ENCODE measurements at regions not wholly inside any gene's neighbourhood (a gene's known extent, or its start where the extent isn't known, plus 50 kb on each side); places are given as distances from the start of the nearest gene placed in this dataset.
"Not testable (repeated sequence)": the region's sequence is repeated elsewhere in the genome, so short reads cannot be mapped to it uniquely, and the experiment has no call there.

DNA sequence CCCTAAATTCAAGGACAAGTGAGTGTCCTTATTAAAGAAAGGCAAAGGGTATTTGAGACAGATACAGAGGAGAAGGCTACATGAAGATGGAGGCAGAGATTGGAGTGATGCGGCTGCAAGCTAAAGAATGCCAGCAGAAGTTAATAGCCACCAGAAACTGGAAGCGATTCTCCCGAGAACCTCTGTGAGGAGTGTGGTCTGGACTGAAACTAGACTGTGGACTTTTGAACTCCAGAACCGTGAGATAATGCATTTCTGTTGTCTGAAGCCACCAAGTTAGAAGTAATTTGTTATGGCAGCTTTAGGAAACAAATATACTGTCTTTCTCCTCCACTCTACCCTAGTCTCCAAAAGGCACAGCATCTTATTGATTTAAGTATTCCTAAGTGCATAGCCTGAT is 80.3 kb upstream of the CREB5 start:
- in situ Hi-C loops (cut with MboI), result no loop called here
- intact Hi-C loops (cut with micrococcal nuclease), result no loop called here
- CTCF ChIA-PET (ENCODE audit: low intra/inter-chr PET ratio), result no interaction called here
- no peaks in the 10 kb centered on the region for H3K36me3 ChIP-seq (ENCODE audit: control insufficient read depth, insufficient read depth, low read length)
- no peaks in the 10 kb centered on the region for H3K27me3 ChIP-seq (ENCODE audit: control insufficient read depth in 2 of 2, insufficient read depth in 2 of 2, low read length in 2 of 2)
- 2% methylated on average over 4 of the region's 4 CpGs for WGBS (ENCODE audit: insufficient coverage, low coverage, missing lambda C conversion rate)
- no peaks in the 10 kb centered on the region for H3K79me2 ChIP-seq (ENCODE audit: control insufficient read depth, insufficient read depth, low read length)
- no peaks in the 10 kb centered on the region for H4K20me1 ChIP-seq (replicated peaks; ENCODE audit: control insufficient read depth, insufficient read depth, low read length)
- TF ChIP-seq HDAC8 (tag; IDR thresholded peaks at IDR 0.05) (no peak), FOXP1 (CRISPR knock-in tag; IDR thresholded peaks at IDR 0.05) (no peak), ZC3H4 (CRISPR knock-in tag; IDR thresholded peaks at IDR 0.05; ENCODE audit: borderline replicate concordance) (no peak), TCFL5 (CRISPR knock-in tag; conservative IDR thresholded peaks at IDR 0.05) (no peak), SMARCB1 (IDR thresholded peaks at IDR 0.05; ENCODE audit: insufficient read length, low read depth) (no peak)
- TF ChIP-seq, protein P1, sequence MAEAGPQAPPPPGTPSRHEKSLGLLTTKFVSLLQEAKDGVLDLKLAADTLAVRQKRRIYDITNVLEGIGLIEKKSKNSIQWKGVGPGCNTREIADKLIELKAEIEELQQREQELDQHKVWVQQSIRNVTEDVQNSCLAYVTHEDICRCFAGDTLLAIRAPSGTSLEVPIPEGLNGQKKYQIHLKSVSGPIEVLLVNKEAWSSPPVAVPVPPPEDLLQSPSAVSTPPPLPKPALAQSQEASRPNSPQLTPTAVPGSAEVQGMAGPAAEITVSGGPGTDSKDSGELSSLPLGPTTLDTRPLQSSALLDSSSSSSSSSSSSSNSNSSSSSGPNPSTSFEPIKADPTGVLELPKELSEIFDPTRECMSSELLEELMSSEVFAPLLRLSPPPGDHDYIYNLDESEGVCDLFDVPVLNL (CRISPR knock-in tag; IDR thresholded peaks at IDR 0.05; ENCODE audit: low read depth), result no peak
- H3K9me1 ChIP-seq (ENCODE audit: control insufficient read depth, insufficient read depth, low read length), result no peaks in the 10 kb centered on the region
- H3K27ac ChIP-seq (ENCODE audit: extremely low read depth, low read depth, low read length), result no peak overlapping the region
- ATAC-seq (no peak), FAIRE-seq (no peak), DNase-seq (ENCODE audit: extremely low read depth in 1 of 4, low spot score in 3 of 4) (no peak)
- no TSS peak for BruUV-seq (replicated peaks)
- H3K4me3 ChIP-seq, result no peak overlapping the region
- no peak overlapping the region for H3K9ac ChIP-seq (ENCODE audit: insufficient read depth in 1 of 2, low read depth in 2 of 2, low read length in 2 of 2)
- no peak overlapping the region for H2AFZ ChIP-seq (ENCODE audit: low read depth, low read length)
- POLR2A ChIA-PET, result interaction anchor here (0.7 kb wide), 1 partner anchor 241 kb away, joined by 3 read pairs; no protein-coding TSS in a partner anchor
- H3K4me1 ChIP-seq (replicated peaks in 1 of 2; ENCODE audit: control insufficient read depth in 2 of 2, insufficient read depth in 2 of 2, low read length in 2 of 2), result no peaks in the 10 kb centered on the region
- H3K4me2 ChIP-seq (ENCODE audit: insufficient read depth, low read length), result no peak overlapping the region
- H3K9me3 ChIP-seq (replicated peaks; ENCODE audit: control insufficient read depth, insufficient read depth, low read depth, low read length), result no peaks in the 10 kb centered on the region

DNA sequence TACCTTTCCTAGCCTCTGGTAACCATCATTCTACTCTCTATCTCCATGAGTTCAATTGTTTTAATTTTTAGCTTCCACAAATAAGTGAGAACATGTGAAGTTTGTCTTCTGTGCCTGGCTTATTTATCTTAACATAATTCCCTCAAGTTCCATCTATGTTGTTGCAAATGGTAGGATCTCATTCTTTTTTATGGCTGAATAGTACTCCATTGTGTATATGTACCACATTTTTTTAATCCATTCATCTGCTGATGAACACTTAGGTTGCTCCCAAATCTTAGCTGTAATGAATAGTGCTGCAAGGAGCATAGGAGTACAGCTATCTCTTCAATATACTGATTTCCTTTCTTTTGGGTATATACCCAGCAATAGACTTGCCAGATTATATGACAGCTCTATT is 78.8 kb upstream of the CREB5 start:
- in situ Hi-C loops (cut with MboI); ATAC-seq; FAIRE-seq; POLR2A ChIA-PET; H3K27me3 ChIP-seq (ENCODE audit: control insufficient read depth in 2 of 2, insufficient read depth in 2 of 2, low read length in 2 of 2); H3K79me2 ChIP-seq (ENCODE audit: control insufficient read depth, insufficient read depth, low read length); H3K4me2 ChIP-seq (ENCODE audit: insufficient read depth, low read length); H3K9ac ChIP-seq (ENCODE audit: insufficient read depth in 1 of 2, low read depth in 2 of 2, low read length in 2 of 2); CTCF ChIA-PET (ENCODE audit: low intra/inter-chr PET ratio); H3K36me3 ChIP-seq (ENCODE audit: control insufficient read depth, insufficient read depth, low read length); H3K9me3 ChIP-seq (replicated peaks; ENCODE audit: control insufficient read depth, insufficient read depth, low read depth, low read length); H3K9me1 ChIP-seq (ENCODE audit: control insufficient read depth, insufficient read depth, low read length); BruUV-seq (replicated peaks); H2AFZ ChIP-seq (ENCODE audit: low read depth, low read length); H3K27ac ChIP-seq (ENCODE audit: extremely low read depth, low read depth, low read length); H4K20me1 ChIP-seq (replicated peaks; ENCODE audit: control insufficient read depth, insufficient read depth, low read length); H3K4me1 ChIP-seq (replicated peaks in 1 of 2; ENCODE audit: control insufficient read depth in 2 of 2, insufficient read depth in 2 of 2, low read length in 2 of 2); DNase-seq (ENCODE audit: extremely low read depth in 1 of 4, low spot score in 3 of 4); H3K4me3 ChIP-seq; intact Hi-C loops (cut with micrococcal nuclease): not testable (repeated sequence)
